Uterus (tissue), 2 donors: ENCODE measurements at regions not wholly inside any gene's neighbourhood (a gene's known extent, or its start where the extent isn't known, plus 50 kb on each side); places are given as distances from the start of the nearest gene placed in this dataset.

Source experiments
- POLR2A ChIP-seq, 2 donors: fragments of 450-650 bp; IDR thresholded peaks; one replicate each; pipeline ENCODE4 v1.6.1; 2016; ENCODE audit warnings: antibody characterized with exemption in 2 of 2, mild to moderate bottlenecking in 1 of 2, moderate library complexity in 1 of 2
- TF ChIP-seq, protein P1 (sequence below), 4 experiments: fragments of 200-600 bp in 2 of 4; fragments of 450-650 bp in 2 of 4; sonication (generic) in 2 of 4; IDR thresholded peaks; one replicate each; pipeline ENCODE4 v1.5.1; 2016 to 2019; ENCODE audit warnings: antibody characterized with exemption in 4 of 4, mild to moderate bottlenecking in 2 of 4, moderate library complexity in 1 of 4

DNA sequence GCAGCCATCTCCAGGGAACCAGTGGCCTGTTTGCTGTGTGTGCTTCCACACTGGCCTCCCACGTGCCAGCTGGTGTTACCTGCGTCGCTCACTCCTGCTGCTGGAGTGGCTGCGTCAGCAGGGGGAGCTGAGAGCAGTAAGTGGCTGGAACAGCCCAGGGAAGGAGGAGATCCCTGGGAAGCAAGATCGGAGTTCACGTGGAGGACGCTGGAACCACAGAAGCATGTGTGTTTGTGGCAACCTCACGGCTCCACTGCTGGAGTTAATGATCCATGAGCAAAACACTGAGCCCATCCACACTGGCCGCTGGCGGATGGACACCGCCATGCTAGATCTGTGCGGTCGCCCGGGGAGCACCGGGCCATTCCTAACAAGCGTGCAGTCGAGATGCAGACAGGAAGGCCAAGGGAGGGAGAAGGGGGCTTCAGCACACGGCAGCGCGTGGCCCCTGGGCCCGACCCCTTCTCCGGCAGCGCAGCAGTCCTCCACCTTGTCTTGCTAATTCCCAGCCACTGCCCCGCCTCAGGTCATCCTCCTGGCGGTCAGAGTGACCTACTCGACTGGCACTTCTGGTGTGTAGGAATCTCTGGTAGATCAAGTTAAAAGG lies 68.5 kb upstream of the EEPD1 start:
- TF ChIP-seq, protein P1, sequence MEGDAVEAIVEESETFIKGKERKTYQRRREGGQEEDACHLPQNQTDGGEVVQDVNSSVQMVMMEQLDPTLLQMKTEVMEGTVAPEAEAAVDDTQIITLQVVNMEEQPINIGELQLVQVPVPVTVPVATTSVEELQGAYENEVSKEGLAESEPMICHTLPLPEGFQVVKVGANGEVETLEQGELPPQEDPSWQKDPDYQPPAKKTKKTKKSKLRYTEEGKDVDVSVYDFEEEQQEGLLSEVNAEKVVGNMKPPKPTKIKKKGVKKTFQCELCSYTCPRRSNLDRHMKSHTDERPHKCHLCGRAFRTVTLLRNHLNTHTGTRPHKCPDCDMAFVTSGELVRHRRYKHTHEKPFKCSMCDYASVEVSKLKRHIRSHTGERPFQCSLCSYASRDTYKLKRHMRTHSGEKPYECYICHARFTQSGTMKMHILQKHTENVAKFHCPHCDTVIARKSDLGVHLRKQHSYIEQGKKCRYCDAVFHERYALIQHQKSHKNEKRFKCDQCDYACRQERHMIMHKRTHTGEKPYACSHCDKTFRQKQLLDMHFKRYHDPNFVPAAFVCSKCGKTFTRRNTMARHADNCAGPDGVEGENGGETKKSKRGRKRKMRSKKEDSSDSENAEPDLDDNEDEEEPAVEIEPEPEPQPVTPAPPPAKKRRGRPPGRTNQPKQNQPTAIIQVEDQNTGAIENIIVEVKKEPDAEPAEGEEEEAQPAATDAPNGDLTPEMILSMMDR (IDR thresholded peaks at IDR 0.05), result peak; percentile 10 to 51 (median 35)
- no peak for TF ChIP-seq POLR2A (IDR thresholded peaks at IDR 0.05)
